ENCODE measurements at regions not wholly inside any gene's neighbourhood (a gene's known extent, or its start where the extent isn't known, plus 50 kb on each side); places are given as distances from the start of the nearest gene placed in this dataset.

- no peak overlapping the region for H3K4me2 ChIP-seq (ENCODE audit: insufficient read depth, low read length)
These were observed 85.6 kb upstream of the PDZRN3 start for GRCh38 chr3:73710340-73710739.

GRCh38 chr3:73709712-73710111, 85.0 kb upstream of the PDZRN3 start:
- H3K4me2 ChIP-seq (ENCODE audit: insufficient read depth, low read length) = no peak overlapping the region
- no peak for DNase-seq (ENCODE audit: insufficient read length, low spot score, missing footprints)
- H3K9me3 ChIP-seq (ENCODE audit: low read depth, low read length) = no peaks in the 10 kb centered on the region
- no peaks in the 10 kb centered on the region for H3K79me2 ChIP-seq (ENCODE audit: insufficient read depth, low read length)
- H3K27me3 ChIP-seq (ENCODE audit: insufficient read depth, low read length) = no peaks in the 10 kb centered on the region
- H3K36me3 ChIP-seq (ENCODE audit: insufficient read depth, low read length) = no peaks in the 10 kb centered on the region
- no peak for TF ChIP-seq CTCF (IDR thresholded peaks at IDR 0.05; ENCODE audit: extremely low read depth, low read depth, low read length)
- no peak overlapping the region for H2AFZ ChIP-seq (ENCODE audit: low read length)
- no peak overlapping the region for H3K4me3 ChIP-seq (ENCODE audit: insufficient read depth, low read length)
- peaks cover 13% of the 10 kb centered on the region for H3K4me1 ChIP-seq (ENCODE audit: insufficient read depth, low read length)
- no peak overlapping the region for H3K27ac ChIP-seq (ENCODE audit: low read depth, low read length)
- H4K20me1 ChIP-seq (ENCODE audit: insufficient read depth, low read length) = no peaks in the 10 kb centered on the region

More at GRCh38 chr3:73710340-73710739, 85.6 kb upstream of the PDZRN3 start:
- no peak for TF ChIP-seq CTCF (IDR thresholded peaks at IDR 0.05; ENCODE audit: extremely low read depth, low read depth, low read length)
- Histone ChIP-seq H3K79me2 (ENCODE audit: insufficient read depth, low read length) (no peaks in the 10 kb centered on the region), H3K4me3 (ENCODE audit: insufficient read depth, low read length) (no peak overlapping the region), H3K36me3 (ENCODE audit: insufficient read depth, low read length) (no peaks in the 10 kb centered on the region), H3K9me3 (ENCODE audit: low read depth, low read length) (no peaks in the 10 kb centered on the region), H2AFZ (ENCODE audit: low read length) (peak overlapping the region; percentile 45), H3K27ac (ENCODE audit: low read depth, low read length) (no peak overlapping the region), H3K27me3 (ENCODE audit: insufficient read depth, low read length) (no peaks in the 10 kb centered on the region), H4K20me1 (ENCODE audit: insufficient read depth, low read length) (no peaks in the 10 kb centered on the region), H3K4me1 (ENCODE audit: insufficient read depth, low read length) (peaks cover 13% of the 10 kb centered on the region)
- DNase-seq (ENCODE audit: insufficient read length, low spot score, missing footprints) = no peak

- Histone ChIP-seq H3K79me2 (ENCODE audit: insufficient read depth, low read length) (no peaks in the 10 kb centered on the region), H3K9me3 (ENCODE audit: low read depth, low read length) (no peaks in the 10 kb centered on the region), H3K27me3 (ENCODE audit: insufficient read depth, low read length) (no peaks in the 10 kb centered on the region), H3K4me2 (ENCODE audit: insufficient read depth, low read length) (no peak overlapping the region), H3K4me1 (ENCODE audit: insufficient read depth, low read length) (peaks cover 13% of the 10 kb centered on the region), H2AFZ (ENCODE audit: low read length) (no peak overlapping the region), H3K4me3 (ENCODE audit: insufficient read depth, low read length) (no peak overlapping the region), H3K27ac (ENCODE audit: low read depth, low read length) (no peak overlapping the region), H3K36me3 (ENCODE audit: insufficient read depth, low read length) (no peaks in the 10 kb centered on the region), H4K20me1 (ENCODE audit: insufficient read depth, low read length) (no peaks in the 10 kb centered on the region)
- DNase-seq (ENCODE audit: insufficient read length, low spot score, missing footprints) = no peak
- TF ChIP-seq CTCF (IDR thresholded peaks at IDR 0.05; ENCODE audit: extremely low read depth, low read depth, low read length) = no peak
These were observed 84.2 kb upstream of the PDZRN3 start for GRCh38 chr3:73708956-73709355.

GRCh38 chr3:73707772-73708171, 83.0 kb upstream of the PDZRN3 start:
- Histone ChIP-seq H3K79me2 (ENCODE audit: insufficient read depth, low read length) (no peaks in the 10 kb centered on the region), H3K9me3 (ENCODE audit: low read depth, low read length) (no peaks in the 10 kb centered on the region), H3K36me3 (ENCODE audit: insufficient read depth, low read length) (no peaks in the 10 kb centered on the region), H3K27me3 (ENCODE audit: insufficient read depth, low read length) (no peaks in the 10 kb centered on the region), H2AFZ (ENCODE audit: low read length) (no peak overlapping the region), H3K27ac (ENCODE audit: low read depth, low read length) (no peak overlapping the region), H3K4me3 (ENCODE audit: insufficient read depth, low read length) (no peak overlapping the region), H4K20me1 (ENCODE audit: insufficient read depth, low read length) (no peaks in the 10 kb centered on the region), H3K4me2 (ENCODE audit: insufficient read depth, low read length) (no peak overlapping the region), H3K4me1 (ENCODE audit: insufficient read depth, low read length) (peaks cover 13% of the 10 kb centered on the region)
- no peak for TF ChIP-seq CTCF (IDR thresholded peaks at IDR 0.05; ENCODE audit: extremely low read depth, low read depth, low read length)
- DNase-seq (ENCODE audit: insufficient read length, low spot score, missing footprints) = no peak

All from osteoblast (primary cell).